ENCODE measurements at regions not wholly inside any gene's neighbourhood (a gene's known extent, or its start where the extent isn't known, plus 50 kb on each side); places are given as distances from the start of the nearest gene placed in this dataset.

GRCh38 chr13:27336014-27336673 lies 65.5 kb downstream of the RASL11A start:
- TF ChIP-seq EZH2 (IDR thresholded peaks at IDR 0.05): no peak
- TF ChIP-seq POLR2AphosphoS5 (IDR thresholded peaks at IDR 0.05; ENCODE audit: borderline replicate concordance, low read depth, low read length): no peak
